CD4-positive, alpha-beta memory T cell (primary cell): ENCODE measurements at regions not wholly inside any gene's neighbourhood (a gene's known extent, or its start where the extent isn't known, plus 50 kb on each side); places are given as distances from the start of the nearest gene placed in this dataset.

Source experiments
- CTCF ChIA-PET: fragments of 350-600 bp; sonication (Branson Sonifier 250); formaldehyde crosslinking; loops from one replicate; lab custom pipeline; 2021; ENCODE audit warnings: inconsistent platforms; ENCODE audit not compliant: partially characterized antibody; lab: Charles Lee
- POLR2A ChIA-PET: fragments of 350-600 bp; sonication (Branson Sonifier 250); formaldehyde crosslinking; loops from one replicate; lab custom pipeline; 2021; ENCODE audit not compliant: partially characterized antibody; lab: Charles Lee
- DNase-seq, 5 donors: peaks; one replicate each; pipeline versions ENCODE4 v3.0.0 to v3.0.0-alpha.2; 2020 to 2022; ENCODE audit warnings: mixed read lengths in 1 of 5
- H3K27ac ChIP-seq: one replicate; pipeline ENCODE4 v1.7.0; 2013; ENCODE audit warnings: low read depth, low read length
- H3K27me3 ChIP-seq: 2 replicates; pipeline ENCODE4 v1.7.0; 2013; ENCODE audit warnings: mild to moderate bottlenecking, low read length, moderate library complexity; ENCODE audit not compliant: insufficient read depth
- H3K36me3 ChIP-seq: 2 replicates; pipeline ENCODE4 v1.7.0; 2013; ENCODE audit warnings: mild to moderate bottlenecking, low read length, moderate library complexity; ENCODE audit not compliant: insufficient read depth
- H3K4me1 ChIP-seq: 2 replicates; pipeline ENCODE4 v1.7.0; 2013; ENCODE audit warnings: mild to moderate bottlenecking, low read length, moderate library complexity; ENCODE audit not compliant: insufficient read depth
- H3K4me3 ChIP-seq, 2 donors: one replicate each; pipeline ENCODE4 v1.7.0; 2013; ENCODE audit warnings: low read length in 2 of 2, mild to moderate bottlenecking in 1 of 2
- H3K9me3 ChIP-seq, 2 donors: one replicate each; pipeline ENCODE4 v1.7.0; 2013; ENCODE audit warnings: low read length in 2 of 2, control low read depth in 1 of 2; ENCODE audit not compliant: control insufficient read depth in 1 of 2
- H3K27ac Mint-ChIP-seq, 7 donors: one replicate each; pipeline ENCODE4 v1.8.0; 2020 to 2021; ENCODE audit warnings: mixed read lengths in 7 of 7, mild to moderate bottlenecking in 6 of 7, inconsistent platforms in 3 of 7, moderate library complexity in 3 of 7
- H3K27me3 Mint-ChIP-seq, 2 donors: one replicate each; pipeline ENCODE4 v1.8.0; 2020 to 2021; ENCODE audit warnings: mixed read lengths in 2 of 2
- H3K36me3 Mint-ChIP-seq, 2 donors: one replicate each; pipeline ENCODE4 v1.8.0; 2020 to 2021; ENCODE audit warnings: mixed read lengths in 2 of 2, inconsistent platforms in 1 of 2, mild to moderate bottlenecking in 1 of 2
- H3K4me1 Mint-ChIP-seq, 4 donors: one replicate each; pipeline ENCODE4 v1.8.0; 2020 to 2021; ENCODE audit warnings: mixed read lengths in 4 of 4, mild to moderate bottlenecking in 1 of 4
- H3K4me3 Mint-ChIP-seq, 8 donors: one replicate each; pipeline ENCODE4 v1.8.0; 2020 to 2021; ENCODE audit warnings: mixed read lengths in 8 of 8, mild to moderate bottlenecking in 7 of 8, moderate library complexity in 6 of 8, inconsistent platforms in 3 of 8
- H3K9me3 Mint-ChIP-seq, 8 donors: one replicate each; pipeline ENCODE4 v1.8.0; 2020 to 2021; ENCODE audit warnings: mixed read lengths in 8 of 8, mild to moderate bottlenecking in 5 of 8, inconsistent platforms in 3 of 8, moderate library complexity in 1 of 8
- intact Hi-C: fragments of 100-400 bp; cut with micrococcal nuclease; formaldehyde crosslinking; loops from one replicate; pipeline ENCODE4 v1.15.1; 2023

GRCh38 chr14:57022608-57023007, 212.3 kb upstream of the OTX2 start:
- Mint-ChIP-seq H3K4me3 (no peak overlapping the region), H3K27ac (no peak overlapping the region), H3K4me1 (no peaks in the 10 kb centered on the region), H3K36me3 (no peaks in the 10 kb centered on the region), H3K27me3 (no peaks in the 10 kb centered on the region), H3K9me3 (peaks cover 0 to 2% (median 0%) of the 10 kb centered on the region in 8 donors)
- no peak overlapping the region for H3K27ac ChIP-seq
- no peak overlapping the region for H3K4me3 ChIP-seq
- H3K4me1 ChIP-seq: no peaks in the 10 kb centered on the region
- no peak for DNase-seq
- H3K27me3 ChIP-seq: no peaks in the 10 kb centered on the region
- H3K9me3 ChIP-seq: peaks cover 0 to 2% of the 10 kb centered on the region in 2 donors
- ChIA-PET POLR2A (no interaction called here), CTCF (no interaction called here)
- H3K36me3 ChIP-seq: no peaks in the 10 kb centered on the region
- intact Hi-C loops: no loop called here

- no peaks in the 10 kb centered on the region for H3K36me3 ChIP-seq
- Mint-ChIP-seq H3K9me3 (peaks cover 0 to 12% (median 8%) of the 10 kb centered on the region in 8 donors), H3K27ac (no peak overlapping the region), H3K4me3 (no peak overlapping the region), H3K36me3 (no peaks in the 10 kb centered on the region), H3K4me1 (no peaks in the 10 kb centered on the region), H3K27me3 (no peaks in the 10 kb centered on the region)
- H3K9me3 ChIP-seq: no peaks in the 10 kb centered on the region
- H3K4me1 ChIP-seq: no peaks in the 10 kb centered on the region
- POLR2A ChIA-PET: no interaction called here
- CTCF ChIA-PET: no interaction called here
- H3K27me3 ChIP-seq: no peaks in the 10 kb centered on the region
- no peak overlapping the region for H3K4me3 ChIP-seq
- no peak overlapping the region for H3K27ac ChIP-seq
- intact Hi-C loops: no loop called here
- no peak for DNase-seq
These were observed 207.8 kb upstream of the OTX2 start for GRCh38 chr14:57018065-57018464.

- no peaks in the 10 kb centered on the region for H3K9me3 ChIP-seq
- CTCF ChIA-PET: interaction anchor here (0.6 kb wide), 1 partner anchor 401 kb away, joined by 4 read pairs; no protein-coding TSS in a partner anchor
- POLR2A ChIA-PET: no interaction called here
- DNase-seq: no peak
- peaks cover 0 to 16% (median 8%) of the 10 kb centered on the region in 8 donors for H3K9me3 Mint-ChIP-seq
- no peak overlapping the region for H3K4me3 ChIP-seq
- H3K27me3 ChIP-seq: no peaks in the 10 kb centered on the region
- H3K27me3 Mint-ChIP-seq: peaks cover 0 to 2% of the 10 kb centered on the region in 2 donors
- H3K27ac Mint-ChIP-seq: no peak overlapping the region
- H3K4me3 Mint-ChIP-seq: no peak overlapping the region
- no peaks in the 10 kb centered on the region for H3K36me3 ChIP-seq
- no peaks in the 10 kb centered on the region for H3K4me1 Mint-ChIP-seq
- H3K4me1 ChIP-seq: no peaks in the 10 kb centered on the region
- H3K27ac ChIP-seq: no peak overlapping the region
- no peaks in the 10 kb centered on the region for H3K36me3 Mint-ChIP-seq
- intact Hi-C loops: no loop called here
These were observed 203.7 kb upstream of the OTX2 start for GRCh38 chr14:57013987-57014386.

GRCh38 chr14:57009585-57010515, 199.6 kb upstream of the OTX2 start:
- no peak overlapping the region for H3K27ac ChIP-seq
- H3K27me3 Mint-ChIP-seq: peaks cover 2 to 5% of the 10 kb centered on the region in 2 donors

GRCh38 chr14:57008534-57008933, 198.3 kb upstream of the OTX2 start:
- Mint-ChIP-seq H3K36me3 (no peaks in the 10 kb centered on the region), H3K4me3 (no peak overlapping the region), H3K27ac (no peak overlapping the region), H3K4me1 (peaks cover 0 to 4% (median 0%) of the 10 kb centered on the region in 4 donors), H3K9me3 (peaks cover 0 to 8% (median 3%) of the 10 kb centered on the region in 8 donors), H3K27me3 (peaks cover 2 to 10% of the 10 kb centered on the region in 2 donors)
- Histone ChIP-seq H3K4me1 (no peaks in the 10 kb centered on the region), H3K4me3 (no peak overlapping the region), H3K9me3 (no peaks in the 10 kb centered on the region), H3K36me3 (no peaks in the 10 kb centered on the region), H3K27me3 (no peaks in the 10 kb centered on the region), H3K27ac (no peak overlapping the region)
- CTCF ChIA-PET: no interaction called here
- POLR2A ChIA-PET: no interaction called here
- intact Hi-C loops: no loop called here
- no peak for DNase-seq

More at GRCh38 chr14:57009585-57010515, 199.6 kb upstream of the OTX2 start:
- DNase-seq: no peak
- ChIA-PET CTCF (no interaction called here), POLR2A (no interaction called here)
- no peaks in the 10 kb centered on the region for H3K4me1 ChIP-seq
- H3K36me3 ChIP-seq: no peaks in the 10 kb centered on the region
- H3K4me3 ChIP-seq: no peak overlapping the region
- no peaks in the 10 kb centered on the region for H3K9me3 ChIP-seq
- Mint-ChIP-seq H3K4me1 (peaks cover 0 to 4% (median 0%) of the 10 kb centered on the region in 4 donors), H3K4me3 (no peak overlapping the region), H3K27ac (no peak overlapping the region), H3K36me3 (no peaks in the 10 kb centered on the region), H3K9me3 (peaks cover 0 to 11% (median 7%) of the 10 kb centered on the region in 8 donors)
- no peaks in the 10 kb centered on the region for H3K27me3 ChIP-seq
- intact Hi-C loops: no loop called here

- CTCF ChIA-PET: no interaction called here
- Histone ChIP-seq H3K36me3 (no peaks in the 10 kb centered on the region), H3K9me3 (no peaks in the 10 kb centered on the region), H3K27me3 (no peaks in the 10 kb centered on the region), H3K4me3 (no peak overlapping the region), H3K4me1 (no peaks in the 10 kb centered on the region), H3K27ac (no peak overlapping the region)
- POLR2A ChIA-PET: no interaction called here
- Mint-ChIP-seq H3K27me3 (peaks cover 1 to 2% of the 10 kb centered on the region in 2 donors), H3K9me3 (peaks cover 0 to 3% (median 0%) of the 10 kb centered on the region in 8 donors), H3K36me3 (no peaks in the 10 kb centered on the region), H3K4me3 (no peak overlapping the region), H3K4me1 (no peaks in the 10 kb centered on the region), H3K27ac (no peak overlapping the region)
- no peak for DNase-seq
- intact Hi-C loops: no loop called here
These were observed 188.4 kb upstream of the OTX2 start for GRCh38 chr14:56998728-56999127.

- Mint-ChIP-seq H3K36me3 (no peaks in the 10 kb centered on the region), H3K27me3 (peaks cover 1 to 2% of the 10 kb centered on the region in 2 donors), H3K9me3 (peaks cover 0 to 5% (median 0%) of the 10 kb centered on the region in 8 donors), H3K4me3 (no peak overlapping the region), H3K27ac (no peak overlapping the region), H3K4me1 (no peaks in the 10 kb centered on the region)
- H3K36me3 ChIP-seq: no peaks in the 10 kb centered on the region
- ChIA-PET CTCF (no interaction called here), POLR2A (no interaction called here)
- no peak overlapping the region for H3K27ac ChIP-seq
- H3K4me3 ChIP-seq: no peak overlapping the region
- no peaks in the 10 kb centered on the region for H3K27me3 ChIP-seq
- intact Hi-C loops: no loop called here
- H3K9me3 ChIP-seq: no peaks in the 10 kb centered on the region
- H3K4me1 ChIP-seq: no peaks in the 10 kb centered on the region
- no peak for DNase-seq
These were observed 186.6 kb upstream of the OTX2 start for GRCh38 chr14:56996721-56997399.
